T1000 (cell line): ENCODE measurements at regions not wholly inside any gene's neighbourhood (a gene's known extent, or its start where the extent isn't known, plus 50 kb on each side); places are given as distances from the start of the nearest gene placed in this dataset.

Source experiments
- DNase-seq: peaks from one replicate; lab custom pipeline; 2025; ENCODE audit warnings: mixed read lengths; lab: John Stamatoyannopoulos, UW

- no peak for DNase-seq
These were observed 144.1 kb downstream of the SH3BGRL2 start for GRCh38 chr6:79775222-79775621.

DNA sequence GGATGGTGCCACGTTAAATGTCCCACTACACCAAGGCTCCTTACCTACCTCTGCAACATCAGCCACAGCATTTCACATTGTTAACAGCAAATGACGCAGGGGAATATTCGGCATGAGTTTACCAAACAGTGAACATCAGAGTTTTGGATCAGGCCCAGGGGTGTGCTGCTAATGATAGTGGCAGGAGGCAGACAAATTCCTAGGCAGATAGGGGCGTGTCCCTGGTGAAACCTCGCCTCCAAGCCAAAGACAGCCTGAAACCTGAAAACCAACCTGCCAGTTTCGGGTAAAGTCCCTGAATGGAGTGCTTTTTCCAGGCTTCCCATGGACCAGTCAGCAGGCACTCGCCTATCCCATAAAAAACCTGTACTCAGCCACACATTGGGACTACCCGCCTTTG is 133.6 kb downstream of the SH3BGRL2 start:
- no peak for DNase-seq

DNA sequence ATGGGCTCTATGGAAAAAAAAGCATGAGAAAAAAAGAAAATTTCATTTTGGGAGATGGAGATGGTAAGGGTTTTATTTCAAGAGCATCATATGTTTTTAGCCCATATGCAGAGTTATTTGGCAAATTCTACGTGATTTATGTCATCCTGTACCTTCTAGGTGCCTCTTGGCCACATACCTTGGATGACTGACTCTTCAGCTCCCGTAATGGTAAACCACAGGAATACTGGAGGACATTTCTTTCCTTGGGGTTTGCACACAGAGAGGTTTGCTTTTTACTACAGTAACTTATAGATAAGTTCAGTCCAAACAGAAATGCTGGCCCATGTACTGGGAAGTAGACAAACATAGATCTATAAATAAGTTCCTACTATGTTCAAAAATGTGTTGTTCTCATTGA is 132.2 kb downstream of the SH3BGRL2 start:
- no peak for DNase-seq

GRCh38 chr6:79762370-79762769 is 131.2 kb downstream of the SH3BGRL2 start:
- no peak for DNase-seq

DNA sequence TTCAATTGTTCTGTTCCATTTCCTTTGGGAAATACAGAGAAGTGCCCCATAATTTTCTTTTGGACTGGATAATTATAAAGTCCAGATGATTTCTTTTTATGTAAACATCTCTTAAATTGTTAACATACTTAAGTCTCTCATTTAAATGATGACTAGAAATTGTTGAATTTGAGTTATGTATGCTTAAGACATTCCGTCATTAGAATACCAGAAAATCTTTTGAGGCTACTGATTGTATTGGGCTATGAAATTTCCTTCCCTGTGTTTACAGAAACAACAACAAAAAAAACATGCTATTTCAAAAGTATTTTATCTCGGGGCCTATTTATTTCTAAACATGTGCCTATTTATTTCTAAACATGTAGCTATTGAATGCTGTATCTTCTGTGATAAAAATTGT is 125.4 kb downstream of the SH3BGRL2 start:
- DNase-seq = no peak

GRCh38 chr6:79755967-79756366 is 124.8 kb downstream of the SH3BGRL2 start:
- DNase-seq = no peak
